Epithelial cell of esophagus (primary cell): ENCODE measurements at regions not wholly inside any gene's neighbourhood (a gene's known extent, or its start where the extent isn't known, plus 50 kb on each side); places are given as distances from the start of the nearest gene placed in this dataset.
A peak's percentile ranks its signal among the peaks of the same experiment; 100 is the strongest.

Experiments
- DNase-seq: peaks from one replicate; pipeline ENCODE4 v3.0.0; 2010; ENCODE audit warnings: low read depth
- H3K4me3 ChIP-seq: 2 replicates; pipeline ENCODE4 v1.5.1; 2011; ENCODE audit warnings: mild to moderate bottlenecking, low read length, control low read depth
- TF ChIP-seq, protein P1 (sequence below): IDR thresholded peaks from 2 replicates; pipeline ENCODE4 v1.5.1; 2011; ENCODE audit warnings: low read depth, mild to moderate bottlenecking, low read length, control low read depth, inconsistent platforms; ENCODE audit not compliant: insufficient read depth; ENCODE audit errors: missing control alignments

DNA sequence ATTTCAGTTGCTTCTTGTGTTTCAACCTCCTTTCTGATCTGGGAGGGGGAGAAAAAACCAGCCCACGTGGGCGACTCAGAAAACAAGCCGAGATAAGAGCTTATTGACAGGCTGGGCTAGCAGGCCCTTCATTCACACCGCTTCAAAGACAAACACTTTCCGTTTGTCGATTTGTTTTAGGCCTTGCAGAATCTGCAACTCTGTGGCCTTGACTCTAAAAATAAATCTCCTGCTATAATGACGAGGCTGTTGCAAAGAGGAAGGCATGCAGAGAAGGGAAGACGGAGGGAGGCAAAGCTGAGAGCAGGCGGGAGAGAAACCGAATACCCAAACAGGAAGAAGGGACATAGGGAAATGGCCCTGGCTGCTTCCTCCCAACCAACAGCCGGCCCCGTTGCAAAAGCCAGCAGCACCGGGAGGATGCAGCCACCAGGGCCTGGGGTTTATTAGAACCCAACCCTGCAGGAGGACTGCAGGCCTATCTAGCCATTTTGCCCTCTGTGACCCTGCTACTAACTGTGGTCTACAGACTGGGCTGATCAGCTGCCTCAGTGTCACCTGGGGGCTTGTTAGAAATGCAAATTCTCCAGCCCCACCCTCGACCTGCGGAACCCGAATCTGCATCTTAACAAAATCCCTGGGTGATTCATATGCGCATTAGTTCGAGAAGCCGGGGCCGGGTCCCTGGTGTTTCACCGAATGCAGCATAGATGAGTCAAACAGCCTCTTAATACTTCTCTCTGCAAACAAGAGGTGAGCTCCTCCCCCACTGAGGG lies 325.5 kb downstream of the BCOR start:
- no peak overlapping the region for H3K4me3 ChIP-seq
- TF ChIP-seq, protein P1, sequence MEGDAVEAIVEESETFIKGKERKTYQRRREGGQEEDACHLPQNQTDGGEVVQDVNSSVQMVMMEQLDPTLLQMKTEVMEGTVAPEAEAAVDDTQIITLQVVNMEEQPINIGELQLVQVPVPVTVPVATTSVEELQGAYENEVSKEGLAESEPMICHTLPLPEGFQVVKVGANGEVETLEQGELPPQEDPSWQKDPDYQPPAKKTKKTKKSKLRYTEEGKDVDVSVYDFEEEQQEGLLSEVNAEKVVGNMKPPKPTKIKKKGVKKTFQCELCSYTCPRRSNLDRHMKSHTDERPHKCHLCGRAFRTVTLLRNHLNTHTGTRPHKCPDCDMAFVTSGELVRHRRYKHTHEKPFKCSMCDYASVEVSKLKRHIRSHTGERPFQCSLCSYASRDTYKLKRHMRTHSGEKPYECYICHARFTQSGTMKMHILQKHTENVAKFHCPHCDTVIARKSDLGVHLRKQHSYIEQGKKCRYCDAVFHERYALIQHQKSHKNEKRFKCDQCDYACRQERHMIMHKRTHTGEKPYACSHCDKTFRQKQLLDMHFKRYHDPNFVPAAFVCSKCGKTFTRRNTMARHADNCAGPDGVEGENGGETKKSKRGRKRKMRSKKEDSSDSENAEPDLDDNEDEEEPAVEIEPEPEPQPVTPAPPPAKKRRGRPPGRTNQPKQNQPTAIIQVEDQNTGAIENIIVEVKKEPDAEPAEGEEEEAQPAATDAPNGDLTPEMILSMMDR = no peak
- DNase-seq = peak; percentile 42

DNA sequence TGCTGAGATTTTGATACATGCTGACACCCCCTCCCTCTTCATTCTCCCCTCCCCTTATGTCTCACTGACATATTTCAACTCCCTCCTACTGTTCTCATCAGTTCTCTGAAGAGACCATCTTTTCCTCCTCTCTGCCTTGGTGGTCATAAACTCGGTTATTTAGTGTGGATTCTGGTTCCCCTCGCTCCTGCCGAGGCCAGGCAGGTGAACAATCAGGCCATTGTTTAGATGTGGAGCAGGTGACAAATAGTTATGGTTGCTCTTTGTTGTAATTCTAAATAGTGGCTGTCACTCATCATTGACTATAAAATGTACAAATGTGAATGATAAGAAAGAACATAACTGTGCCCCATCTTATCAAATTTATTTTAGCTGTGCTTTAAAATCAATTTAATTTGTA lies 324.6 kb downstream of the BCOR start:
- TF ChIP-seq, protein P1 = no peak
- DNase-seq = no peak
- no peak overlapping the region for H3K4me3 ChIP-seq

DNA sequence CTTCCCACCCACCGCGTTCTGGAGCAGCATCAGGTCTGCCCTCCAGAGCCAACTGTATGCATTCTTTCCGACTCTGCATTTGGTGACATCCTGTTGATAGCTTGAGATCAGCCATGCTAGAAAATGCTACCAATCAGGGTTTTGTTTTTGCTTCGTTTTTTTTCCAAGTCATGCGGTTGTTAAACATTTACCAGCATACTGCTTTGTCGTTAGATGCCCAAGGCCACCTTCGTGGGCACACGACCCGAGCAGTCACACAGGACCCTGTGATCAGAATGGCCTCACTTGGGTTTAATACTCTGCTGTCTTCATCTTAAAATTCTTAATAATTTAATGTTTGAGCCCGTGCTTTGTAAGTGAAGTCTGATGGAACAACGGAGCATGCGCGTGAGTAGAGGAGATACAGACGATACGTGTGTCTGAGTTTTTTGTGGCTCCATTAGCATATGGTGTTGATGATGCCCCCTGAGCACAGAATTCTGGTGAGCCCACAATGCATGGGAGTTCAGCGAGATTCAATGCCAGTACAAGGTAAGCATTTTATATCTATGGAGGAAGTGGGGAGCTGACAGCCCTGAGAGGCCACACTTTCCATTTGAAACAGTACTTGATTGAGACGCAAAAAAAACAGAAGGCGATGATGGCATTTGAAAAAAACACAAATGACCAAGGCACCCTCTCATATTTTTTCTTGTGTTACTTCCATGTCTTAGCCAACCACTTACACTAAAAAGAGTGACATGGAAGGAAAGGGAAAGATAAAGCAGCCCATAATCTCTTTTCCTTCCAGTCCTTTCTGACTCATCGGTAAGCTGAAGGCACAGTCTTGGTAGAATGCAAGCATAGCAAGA lies 323.6 kb downstream of the BCOR start:
- H3K4me3 ChIP-seq = no peak overlapping the region
- TF ChIP-seq, protein P1 = no peak
- DNase-seq = no peak

DNA sequence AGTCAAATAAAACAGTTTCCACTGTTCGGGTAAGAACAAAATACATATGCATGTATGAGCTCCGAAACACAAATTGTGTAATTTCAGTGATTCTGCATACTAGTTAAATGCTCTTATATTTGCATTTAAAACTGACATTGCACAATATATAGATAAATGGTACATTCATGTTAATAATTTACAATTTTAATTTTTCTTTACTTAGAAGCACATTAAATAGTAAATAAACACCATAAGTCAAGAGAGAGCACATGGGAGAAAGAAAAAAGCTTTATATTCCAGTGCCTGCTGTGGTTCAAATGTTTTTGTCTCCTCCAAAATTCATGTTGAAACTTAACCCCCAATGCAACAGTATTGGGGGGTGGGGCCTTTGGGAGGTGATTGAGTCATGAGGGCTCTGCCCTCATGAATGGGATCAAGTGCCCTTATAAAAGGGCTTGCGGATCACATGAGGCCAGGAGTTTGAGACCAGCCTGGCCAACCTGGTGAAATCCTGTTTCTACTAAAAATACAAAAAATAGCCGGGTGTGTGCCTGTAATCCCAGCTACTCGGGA lies 322.9 kb downstream of the BCOR start:
- TF ChIP-seq, protein P1 = no peak
- DNase-seq = no peak
- H3K4me3 ChIP-seq = no peak overlapping the region

DNA sequence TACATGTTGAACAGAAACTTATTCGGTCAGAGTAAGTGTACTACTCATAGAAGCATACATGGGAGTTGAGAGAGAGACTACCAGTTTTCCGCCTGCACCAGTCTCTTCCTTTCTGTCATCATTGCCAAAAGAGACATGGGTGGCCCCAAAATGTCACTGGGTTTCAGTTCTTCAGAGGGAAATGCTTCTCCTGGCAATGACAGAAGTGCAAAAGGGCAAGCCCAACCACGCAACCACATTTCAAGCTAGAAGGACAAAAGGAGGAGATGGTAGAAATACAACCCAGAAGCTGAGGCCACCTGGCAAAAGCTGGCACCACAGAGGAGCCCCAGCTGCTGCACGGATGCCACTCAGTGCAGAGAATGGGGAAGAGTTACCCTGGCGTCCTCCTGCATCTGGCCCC lies 320.1 kb downstream of the BCOR start:
- no peak for DNase-seq
- TF ChIP-seq, protein P1 = no peak
- H3K4me3 ChIP-seq = no peak overlapping the region

DNA sequence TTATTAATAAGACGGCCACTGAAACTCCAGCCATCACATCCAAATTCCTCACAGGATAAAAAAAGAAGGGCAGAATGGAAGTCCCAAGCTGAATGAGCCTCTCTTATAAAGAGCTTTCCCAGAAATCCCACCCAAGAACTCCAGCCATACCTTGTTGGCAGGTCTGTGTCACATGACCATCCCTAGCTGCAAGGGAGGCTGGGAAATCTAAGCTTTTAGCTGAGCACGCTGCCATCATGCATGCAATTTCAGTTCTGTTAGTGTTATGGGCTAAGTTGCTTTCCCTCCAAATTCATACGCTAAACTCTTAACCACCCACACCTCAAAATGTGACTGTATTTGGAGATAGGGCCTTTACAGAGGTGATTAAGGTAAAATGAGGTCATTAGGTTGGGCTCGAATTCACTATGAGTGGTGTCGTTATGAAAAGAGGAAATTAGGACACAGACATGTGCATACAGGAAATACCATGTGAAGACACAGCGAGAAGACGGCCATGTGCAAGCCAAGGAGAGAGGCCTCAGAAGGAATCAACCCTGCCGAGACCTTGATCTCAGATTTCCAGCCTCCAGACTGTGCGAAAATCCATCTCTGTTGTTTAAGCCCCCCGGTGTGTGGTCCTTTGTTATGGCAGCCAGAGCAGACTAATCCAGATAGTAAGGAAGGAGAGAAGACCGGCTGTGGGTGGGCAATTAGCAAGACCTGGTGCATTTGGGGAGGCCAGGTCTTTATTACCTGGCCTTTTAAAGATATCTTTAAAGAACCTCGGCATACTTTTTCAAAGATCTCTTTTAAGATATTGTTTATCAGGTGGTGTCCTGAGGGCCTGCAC lies 317.6 kb downstream of the BCOR start:
- H3K4me3 ChIP-seq = no peak overlapping the region
- TF ChIP-seq, protein P1 = no peak
- DNase-seq = no peak
